Activated T-helper 17 cell treated with anti-CD3 and anti-CD28 coated beads, Interleukin-2, amount 50 U/mL, for 72 hours (primary cell): ENCODE measurements at regions not wholly inside any gene's neighbourhood (a gene's known extent, or its start where the extent isn't known, plus 50 kb on each side); places are given as distances from the start of the nearest gene placed in this dataset.

Source experiments
- ATAC-seq: fragments of 150-1000 bp; cut with Tn5 transposase; replicated peaks from 2 replicates; pipeline ENCODE4 v1.10.0; 2021; ENCODE audit warnings: mild to moderate bottlenecking, moderate library complexity
- H3K27ac Mint-ChIP-seq: one replicate; pipeline ENCODE4 v1.8.0; 2022; ENCODE audit warnings: mixed read lengths
- H3K27me3 Mint-ChIP-seq: one replicate; pipeline ENCODE4 v1.8.0; 2022; ENCODE audit warnings: mixed read lengths
- H3K36me3 Mint-ChIP-seq: one replicate; pipeline ENCODE4 v1.8.0; 2022; ENCODE audit warnings: low read depth, mild to moderate bottlenecking, mixed read lengths
- H3K4me1 Mint-ChIP-seq: one replicate; pipeline ENCODE4 v1.8.0; 2022; ENCODE audit warnings: mixed read lengths
- H3K4me3 Mint-ChIP-seq: one replicate; pipeline ENCODE4 v1.8.0; 2022; ENCODE audit warnings: mild to moderate bottlenecking, mixed read lengths
- H3K9me3 Mint-ChIP-seq: one replicate; pipeline ENCODE4 v1.8.0; 2022; ENCODE audit warnings: mixed read lengths

GRCh38 chr13:62879071-62879470 is 1463.4 kb upstream of the PCDH20 start:
- H3K27ac Mint-ChIP-seq, result no peak overlapping the region
- no peak for ATAC-seq
- H3K9me3 Mint-ChIP-seq, result peaks cover 20% of the 10 kb centered on the region
- no peaks in the 10 kb centered on the region for H3K27me3 Mint-ChIP-seq
- no peaks in the 10 kb centered on the region for H3K4me1 Mint-ChIP-seq
- no peak overlapping the region for H3K4me3 Mint-ChIP-seq
- no peaks in the 10 kb centered on the region for H3K36me3 Mint-ChIP-seq

- no peak overlapping the region for H3K4me3 Mint-ChIP-seq
- H3K36me3 Mint-ChIP-seq, result no peaks in the 10 kb centered on the region
- no peak for ATAC-seq
- H3K9me3 Mint-ChIP-seq, result peaks cover 18% of the 10 kb centered on the region
- no peak overlapping the region for H3K27ac Mint-ChIP-seq
- no peaks in the 10 kb centered on the region for H3K27me3 Mint-ChIP-seq
- H3K4me1 Mint-ChIP-seq, result no peaks in the 10 kb centered on the region
Measured at GRCh38 chr13:62875118-62875640, 1459.5 kb upstream of the PCDH20 start.

- H3K27me3 Mint-ChIP-seq, result no peaks in the 10 kb centered on the region
- no peak overlapping the region for H3K27ac Mint-ChIP-seq
- ATAC-seq, result no peak
- H3K4me3 Mint-ChIP-seq, result no peak overlapping the region
- H3K4me1 Mint-ChIP-seq, result no peaks in the 10 kb centered on the region
- H3K36me3 Mint-ChIP-seq, result no peaks in the 10 kb centered on the region
- peaks cover 14% of the 10 kb centered on the region for H3K9me3 Mint-ChIP-seq
Measured at GRCh38 chr13:62850331-62850730, 1434.7 kb upstream of the PCDH20 start.

DNA sequence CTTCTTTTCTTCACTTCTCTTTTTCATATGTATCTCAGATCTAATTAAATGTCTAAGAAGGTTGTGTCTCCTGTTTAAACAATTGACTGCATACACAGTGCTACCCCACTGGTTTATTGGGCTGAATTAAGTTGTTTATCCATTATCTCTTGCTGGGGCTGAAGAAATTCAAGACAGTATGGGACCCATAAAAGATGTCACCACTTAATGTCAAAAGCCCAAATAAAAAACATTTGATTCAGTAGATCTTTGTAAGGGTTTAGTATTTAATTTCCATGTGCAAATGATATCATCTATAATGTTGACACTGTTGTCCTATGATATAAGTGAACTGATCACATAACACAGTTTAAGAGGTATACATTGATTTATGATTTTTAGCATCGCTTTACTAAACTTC is 1431.9 kb upstream of the PCDH20 start:
- no peaks in the 10 kb centered on the region for H3K36me3 Mint-ChIP-seq
- no peak for ATAC-seq
- H3K9me3 Mint-ChIP-seq, result peaks cover 5% of the 10 kb centered on the region
- no peak overlapping the region for H3K27ac Mint-ChIP-seq
- no peak overlapping the region for H3K4me3 Mint-ChIP-seq
- no peaks in the 10 kb centered on the region for H3K27me3 Mint-ChIP-seq
- H3K4me1 Mint-ChIP-seq, result no peaks in the 10 kb centered on the region

GRCh38 chr13:62846302-62846701 is 1430.7 kb upstream of the PCDH20 start:
- Mint-ChIP-seq H3K4me3 (no peak overlapping the region), H3K27ac (no peak overlapping the region), H3K36me3 (no peaks in the 10 kb centered on the region), H3K9me3 (peaks cover 12% of the 10 kb centered on the region), H3K4me1 (no peaks in the 10 kb centered on the region), H3K27me3 (no peaks in the 10 kb centered on the region)
- no peak for ATAC-seq

DNA sequence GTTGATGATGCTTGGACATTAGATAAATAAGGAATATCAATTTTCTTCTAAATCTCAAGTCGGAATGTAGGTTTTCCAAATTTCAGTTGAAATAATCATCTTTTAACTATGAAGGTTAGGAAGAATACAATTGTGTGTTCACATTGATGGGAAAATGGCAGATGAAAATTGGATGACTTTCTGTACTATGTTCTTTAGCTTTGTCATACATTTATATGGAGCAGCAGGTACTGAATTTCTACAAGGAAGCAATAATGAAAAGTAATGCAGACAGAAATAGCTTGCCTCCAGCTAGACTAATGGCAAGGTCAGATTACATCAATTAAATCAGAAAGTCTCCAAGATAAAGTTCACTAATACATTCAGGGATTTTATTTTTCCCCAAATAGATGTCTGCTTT is 1423.7 kb upstream of the PCDH20 start:
- Mint-ChIP-seq H3K27ac (no peak overlapping the region), H3K9me3 (peaks cover 8% of the 10 kb centered on the region), H3K4me3 (no peak overlapping the region), H3K27me3 (no peaks in the 10 kb centered on the region), H3K4me1 (no peaks in the 10 kb centered on the region), H3K36me3 (no peaks in the 10 kb centered on the region)
- no peak for ATAC-seq

- no peaks in the 10 kb centered on the region for H3K36me3 Mint-ChIP-seq
- no peaks in the 10 kb centered on the region for H3K27me3 Mint-ChIP-seq
- H3K4me3 Mint-ChIP-seq, result no peak overlapping the region
- peaks cover 8% of the 10 kb centered on the region for H3K9me3 Mint-ChIP-seq
- no peak overlapping the region for H3K27ac Mint-ChIP-seq
- ATAC-seq, result no peak
- no peaks in the 10 kb centered on the region for H3K4me1 Mint-ChIP-seq
Measured at GRCh38 chr13:62838929-62839328, 1423.3 kb upstream of the PCDH20 start.

DNA sequence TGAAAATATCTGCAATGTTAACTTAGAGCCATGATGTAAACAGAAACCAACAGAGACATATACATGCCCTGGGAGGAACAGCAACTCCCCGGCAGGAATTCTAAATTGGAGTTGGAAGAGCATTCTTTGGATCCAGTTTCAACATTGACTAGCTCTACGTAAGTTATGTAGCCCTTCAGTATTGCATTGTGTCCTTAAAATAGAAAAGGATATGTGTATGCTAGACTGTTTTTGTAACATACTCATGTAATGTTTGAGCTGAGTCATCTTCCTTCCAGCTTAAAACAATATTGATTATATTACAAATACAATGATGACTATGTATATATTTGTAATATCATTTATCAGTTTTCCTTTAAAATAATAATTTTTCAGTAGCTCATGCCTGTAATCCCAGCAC is 1422.2 kb upstream of the PCDH20 start:
- Mint-ChIP-seq H3K4me3 (no peak overlapping the region), H3K27me3 (no peaks in the 10 kb centered on the region), H3K9me3 (peaks cover 8% of the 10 kb centered on the region), H3K27ac (no peak overlapping the region), H3K4me1 (no peaks in the 10 kb centered on the region), H3K36me3 (no peaks in the 10 kb centered on the region)
- ATAC-seq, result no peak

- ATAC-seq, result no peak
- no peaks in the 10 kb centered on the region for H3K4me1 Mint-ChIP-seq
- no peaks in the 10 kb centered on the region for H3K27me3 Mint-ChIP-seq
- H3K9me3 Mint-ChIP-seq, result peaks cover 8% of the 10 kb centered on the region
- H3K36me3 Mint-ChIP-seq, result no peaks in the 10 kb centered on the region
- no peak overlapping the region for H3K4me3 Mint-ChIP-seq
- H3K27ac Mint-ChIP-seq, result no peak overlapping the region
Measured at GRCh38 chr13:62829486-62829885, 1413.8 kb upstream of the PCDH20 start.

DNA sequence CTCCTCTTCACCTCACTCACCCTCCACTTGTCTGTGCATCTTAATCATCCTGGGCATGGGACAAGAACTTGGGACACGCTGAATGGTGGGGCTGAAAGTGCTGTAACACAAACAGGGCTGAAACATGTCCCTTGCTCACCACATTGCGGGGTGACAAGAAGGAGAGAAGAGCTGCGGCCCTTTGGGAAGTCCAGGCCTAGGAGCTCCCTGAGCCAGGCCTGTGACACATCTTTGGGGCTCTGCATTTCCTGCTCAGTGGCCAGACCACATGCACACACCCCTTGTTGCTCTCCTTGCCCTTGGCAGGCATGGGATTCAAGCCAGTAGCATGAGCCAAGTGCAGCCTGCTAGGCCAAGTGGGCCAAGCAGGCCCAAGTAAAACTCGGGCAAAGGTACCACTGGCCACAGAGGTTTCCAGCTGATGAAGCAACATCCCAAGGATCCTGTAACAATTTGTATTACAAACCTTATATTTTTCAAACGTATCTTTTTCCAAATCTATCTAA is 1384.3 kb upstream of the PCDH20 start:
- H3K4me1 Mint-ChIP-seq, result no peaks in the 10 kb centered on the region
- ATAC-seq, result no peak
- no peaks in the 10 kb centered on the region for H3K27me3 Mint-ChIP-seq
- no peak overlapping the region for H3K27ac Mint-ChIP-seq
- H3K4me3 Mint-ChIP-seq, result no peak overlapping the region
- no peaks in the 10 kb centered on the region for H3K36me3 Mint-ChIP-seq
- peaks cover 6% of the 10 kb centered on the region for H3K9me3 Mint-ChIP-seq

GRCh38 chr13:62799038-62799535 is 1383.4 kb upstream of the PCDH20 start:
- Mint-ChIP-seq H3K36me3 (no peaks in the 10 kb centered on the region), H3K27ac (no peak overlapping the region), H3K4me1 (no peaks in the 10 kb centered on the region), H3K4me3 (no peak overlapping the region), H3K27me3 (no peaks in the 10 kb centered on the region), H3K9me3 (peaks cover 6% of the 10 kb centered on the region)
- no peak for ATAC-seq

DNA sequence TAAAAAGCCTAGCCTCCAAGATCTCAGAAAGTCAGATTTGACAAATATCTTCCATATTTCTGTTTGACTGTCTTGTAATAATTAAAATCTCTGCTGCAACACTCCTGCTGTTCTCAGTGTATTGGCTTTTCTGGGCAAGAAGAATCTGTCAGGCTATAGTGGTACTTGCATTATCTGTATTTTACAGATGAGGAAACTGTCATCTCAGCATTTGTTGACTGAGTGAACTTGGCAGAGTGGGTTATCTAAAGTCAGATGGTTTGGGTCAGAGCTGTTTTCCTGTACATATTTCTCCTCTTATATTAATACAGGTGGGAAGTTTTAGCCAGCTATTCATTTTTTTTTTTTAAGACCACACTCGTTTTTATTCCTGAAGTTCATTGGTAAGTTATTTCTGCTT is 1378.2 kb upstream of the PCDH20 start:
- Mint-ChIP-seq H3K4me1 (no peaks in the 10 kb centered on the region), H3K36me3 (no peaks in the 10 kb centered on the region), H3K27me3 (no peaks in the 10 kb centered on the region), H3K9me3 (peaks cover 4% of the 10 kb centered on the region), H3K4me3 (no peak overlapping the region), H3K27ac (no peak overlapping the region)
- ATAC-seq, result no peak

GRCh38 chr13:62781866-62782265 is 1366.2 kb upstream of the PCDH20 start:
- Mint-ChIP-seq H3K4me1 (no peaks in the 10 kb centered on the region), H3K9me3 (peaks cover 12% of the 10 kb centered on the region), H3K27ac (no peak overlapping the region), H3K36me3 (no peaks in the 10 kb centered on the region), H3K27me3 (no peaks in the 10 kb centered on the region), H3K4me3 (no peak overlapping the region)
- ATAC-seq, result no peak

- ATAC-seq, result no peak
- no peak overlapping the region for H3K27ac Mint-ChIP-seq
- no peaks in the 10 kb centered on the region for H3K36me3 Mint-ChIP-seq
- peaks cover 12% of the 10 kb centered on the region for H3K9me3 Mint-ChIP-seq
- no peaks in the 10 kb centered on the region for H3K27me3 Mint-ChIP-seq
- no peak overlapping the region for H3K4me3 Mint-ChIP-seq
- no peaks in the 10 kb centered on the region for H3K4me1 Mint-ChIP-seq
Measured at GRCh38 chr13:62779161-62779560, 1363.5 kb upstream of the PCDH20 start.

- Mint-ChIP-seq H3K9me3 (peaks cover 11% of the 10 kb centered on the region), H3K27ac (no peak overlapping the region), H3K36me3 (no peaks in the 10 kb centered on the region), H3K4me1 (no peaks in the 10 kb centered on the region), H3K4me3 (no peak overlapping the region), H3K27me3 (no peaks in the 10 kb centered on the region)
- ATAC-seq, result no peak
Measured at GRCh38 chr13:62767473-62767872, 1351.8 kb upstream of the PCDH20 start.

- Mint-ChIP-seq H3K27me3 (no peaks in the 10 kb centered on the region), H3K4me3 (no peak overlapping the region), H3K4me1 (no peaks in the 10 kb centered on the region), H3K9me3 (peaks cover 21% of the 10 kb centered on the region), H3K27ac (no peak overlapping the region), H3K36me3 (no peaks in the 10 kb centered on the region)
- ATAC-seq, result no peak
Measured at GRCh38 chr13:62760724-62761123, 1345.1 kb upstream of the PCDH20 start.
